ENCODE measurements at regions not wholly inside any gene's neighbourhood (a gene's known extent, or its start where the extent isn't known, plus 50 kb on each side); places are given as distances from the start of the nearest gene placed in this dataset.
"Not testable (repeated sequence)": the region's sequence is repeated elsewhere in the genome, so short reads cannot be mapped to it uniquely, and the experiment has no call there.

DNA sequence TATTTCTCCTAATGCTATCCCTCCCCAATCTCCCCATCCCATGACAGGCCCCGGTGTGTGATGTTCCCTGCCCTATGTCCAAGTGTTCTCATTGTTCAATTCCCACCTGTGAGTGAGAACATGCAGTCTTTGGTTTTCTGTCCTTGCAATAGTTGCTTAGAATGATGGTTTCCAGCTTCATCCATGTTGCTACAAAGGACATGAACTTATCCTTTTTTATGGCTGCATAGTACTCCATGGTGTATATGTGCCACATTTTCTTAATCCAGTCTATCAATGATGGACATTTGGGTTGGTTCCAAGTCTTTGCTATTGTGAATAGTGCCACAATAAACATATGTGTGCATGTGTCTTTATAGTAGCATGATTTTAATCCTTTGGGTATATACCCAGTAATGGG lies 51.3 kb upstream of the RIOK2 start:
- DNase-seq = not testable (repeated sequence)

- DNase-seq = no peak
Measured at GRCh38 chr5:97242341-97242740, 59.3 kb upstream of the RIOK2 start.

GRCh38 chr5:97243353-97243752 lies 60.3 kb upstream of the RIOK2 start:
- DNase-seq = no peak

DNA sequence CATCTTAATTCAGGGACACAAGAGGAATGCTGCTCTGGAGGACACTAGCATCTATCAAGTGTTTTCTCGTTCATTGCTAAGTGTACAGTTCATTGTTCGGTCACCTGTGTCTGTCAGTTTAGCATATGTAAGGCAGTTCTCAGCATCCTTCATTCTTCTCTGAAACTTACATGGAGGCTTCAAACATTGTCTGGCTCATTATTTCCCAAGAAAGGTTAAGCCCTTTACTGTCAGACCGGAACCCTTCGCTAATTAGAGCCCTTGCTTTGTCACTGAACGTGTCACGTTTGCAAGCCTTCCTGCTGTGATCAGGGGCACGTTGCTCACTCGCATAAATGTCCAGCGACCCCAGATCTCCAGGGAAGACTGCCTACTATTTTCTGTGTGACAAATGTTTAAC lies 62.3 kb upstream of the RIOK2 start:
- no peak for DNase-seq

DNA sequence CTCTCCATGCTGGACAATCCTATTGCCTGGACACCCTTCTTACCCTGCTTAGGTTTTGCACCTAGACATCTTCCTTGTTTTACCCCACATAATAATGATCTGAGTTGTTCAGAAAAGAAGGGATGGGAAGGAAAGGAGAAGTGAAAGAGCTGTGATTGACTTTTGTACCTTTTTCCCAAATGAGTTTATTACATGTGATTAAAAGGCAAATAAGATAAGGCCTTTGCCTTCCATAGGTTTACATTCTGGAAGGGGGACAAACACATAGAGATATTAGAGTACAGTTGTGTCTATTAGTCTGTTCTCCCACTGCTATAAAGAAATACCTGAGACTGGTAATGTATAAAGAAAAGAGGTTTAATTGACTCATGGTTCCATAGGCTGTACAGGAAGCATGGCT lies 67.1 kb upstream of the RIOK2 start:
- DNase-seq = no peak

GRCh38 chr5:97266076-97266475 lies 83.0 kb upstream of the RIOK2 start:
- DNase-seq = no peak

DNA sequence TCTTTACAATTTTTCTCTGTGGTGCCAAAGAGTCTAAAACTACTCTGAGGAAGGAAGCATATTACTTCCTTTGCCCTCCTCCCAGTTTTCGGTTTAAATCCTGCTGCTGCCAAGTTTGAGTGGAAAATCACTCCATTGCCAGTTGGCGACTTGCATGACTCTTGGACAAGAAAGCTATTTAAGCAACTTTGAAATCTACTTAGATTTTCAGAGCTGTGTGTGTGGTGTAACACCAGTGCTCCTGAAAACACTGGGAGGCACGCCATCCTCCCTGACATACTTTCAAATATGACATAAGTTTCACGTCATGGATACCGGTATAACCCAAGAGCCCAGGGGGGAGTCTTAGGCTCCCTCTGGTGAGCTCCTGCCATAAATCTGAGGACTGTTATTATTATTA lies 83.5 kb upstream of the RIOK2 start:
- no peak for DNase-seq

GRCh38 chr5:97267767-97268166 lies 84.7 kb upstream of the RIOK2 start:
- no peak for DNase-seq

- DNase-seq = no peak
Measured at GRCh38 chr5:97276474-97277120, 93.5 kb upstream of the RIOK2 start.

GRCh38 chr5:97281257-97281656 lies 98.2 kb upstream of the RIOK2 start:
- no peak for DNase-seq

GRCh38 chr5:97297063-97297703 lies 114.1 kb upstream of the RIOK2 start:
- no peak for DNase-seq

- no peak for DNase-seq
Measured at GRCh38 chr5:97297704-97298091, 114.7 kb upstream of the RIOK2 start.

- not testable (repeated sequence) for DNase-seq
Measured at GRCh38 chr5:97301181-97301580, 118.1 kb upstream of the RIOK2 start.

DNA sequence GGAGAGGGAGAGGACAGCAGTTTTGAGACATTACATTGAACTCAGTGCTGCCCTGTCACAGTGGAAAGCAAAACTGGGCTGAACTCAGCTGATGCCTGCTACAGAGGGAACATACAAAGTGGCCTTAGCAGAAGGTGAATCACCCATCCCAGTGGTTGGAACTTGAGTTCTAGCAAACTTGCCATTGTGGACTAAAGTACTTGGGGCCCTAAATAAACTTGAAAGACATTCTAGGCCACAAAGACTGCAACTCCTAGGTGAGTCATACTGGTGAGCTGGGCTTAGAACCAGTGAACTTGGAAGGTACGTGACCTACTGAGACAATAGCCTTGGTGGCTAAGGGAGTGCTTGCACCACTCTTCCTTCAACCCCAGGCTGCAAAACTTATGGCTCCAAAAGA lies 155.7 kb upstream of the RIOK2 start:
- DNase-seq = no peak

DNA sequence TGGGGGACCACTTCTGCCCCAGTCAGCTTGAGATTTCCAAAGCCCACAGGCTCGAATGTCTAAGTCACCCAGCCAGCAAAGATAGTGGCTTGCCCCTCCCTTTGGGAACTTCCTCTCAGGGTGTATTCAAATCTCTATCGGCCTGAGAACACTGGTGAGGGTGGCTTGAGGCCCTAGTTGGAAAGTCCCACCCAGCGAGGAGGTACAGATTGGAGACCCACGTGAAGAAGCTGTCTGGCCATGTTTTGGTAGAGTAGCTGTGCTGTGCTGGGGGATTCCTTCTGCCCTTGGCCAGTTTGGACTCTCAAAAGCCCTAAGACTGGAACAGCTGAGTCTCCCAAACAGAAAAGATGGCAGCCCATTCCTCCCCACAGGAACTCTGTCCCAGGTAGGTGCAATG lies 172.7 kb upstream of the RIOK2 start:
- no peak for DNase-seq

DNA sequence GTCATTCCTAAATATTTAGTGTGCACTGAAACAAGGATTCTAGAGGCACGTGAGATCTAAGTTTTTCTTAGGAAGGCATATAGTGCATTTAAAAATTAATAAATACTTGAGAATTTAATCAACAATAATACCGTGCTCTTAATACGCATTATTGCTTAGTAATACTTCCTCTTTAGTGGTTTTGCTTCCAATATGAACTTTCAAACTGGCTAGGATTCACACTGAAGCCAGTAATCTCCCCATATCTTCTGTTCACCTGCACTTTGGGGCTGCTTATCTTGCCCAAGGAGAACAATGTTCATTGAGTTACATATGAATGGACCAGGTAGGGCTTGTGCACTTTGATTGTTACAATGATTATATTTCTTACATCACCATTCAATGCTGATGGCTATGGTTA lies 180.5 kb upstream of the RIOK2 start:
- no peak for DNase-seq

DNA sequence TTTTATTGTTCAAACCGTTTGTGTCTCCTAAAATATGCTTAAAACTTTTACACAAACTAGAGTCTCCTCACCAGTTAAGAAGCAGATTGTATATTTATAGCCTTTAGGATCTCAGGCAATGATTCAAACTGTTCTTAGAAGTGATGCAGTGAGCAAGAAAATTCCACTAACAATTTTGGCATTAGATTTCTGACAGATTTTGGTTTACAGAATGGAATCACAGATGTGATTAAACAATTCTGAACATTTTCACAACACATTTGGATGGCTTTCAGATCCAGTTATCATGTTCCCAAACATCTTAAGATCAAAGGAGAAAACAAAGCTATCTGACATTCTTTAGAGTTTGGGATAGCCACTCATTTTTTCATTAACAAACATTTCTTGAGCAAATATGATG lies 181.7 kb upstream of the RIOK2 start:
- DNase-seq = no peak

DNA sequence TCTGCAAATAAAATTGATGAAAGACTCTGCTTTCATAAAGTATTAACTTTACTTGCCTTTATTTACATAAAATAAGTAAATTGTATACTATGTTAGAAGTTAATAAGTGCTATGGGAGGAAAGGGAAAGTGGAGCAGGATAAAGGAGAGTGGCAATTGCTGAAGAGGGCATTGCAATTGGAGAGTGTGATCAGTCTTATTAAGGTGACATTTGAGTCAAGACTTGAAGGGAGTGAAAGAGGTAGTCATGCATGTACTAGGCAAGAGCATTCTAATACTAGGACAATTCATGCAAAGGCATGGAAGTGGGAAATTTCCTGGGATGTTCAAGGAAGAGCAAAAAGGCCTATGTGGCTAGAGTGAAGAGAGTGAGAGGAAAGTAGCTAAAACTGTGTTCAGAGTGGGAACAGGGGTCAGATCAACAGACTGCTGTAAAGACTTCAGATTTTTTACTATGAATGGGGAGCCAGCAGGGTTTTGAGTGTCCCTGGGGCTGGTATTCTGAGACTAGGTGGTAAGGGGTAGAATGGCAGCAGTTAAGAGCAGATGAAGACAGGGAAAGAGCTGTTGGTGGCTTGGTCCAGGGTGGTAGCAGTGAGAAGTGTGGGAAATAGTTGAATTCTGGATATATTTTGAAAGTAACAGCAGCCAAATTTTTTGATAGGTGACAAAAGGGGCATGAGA lies 182.3 kb upstream of the RIOK2 start:
- no peak for DNase-seq

- DNase-seq = no peak
Measured at GRCh38 chr5:97365918-97366317, 182.9 kb upstream of the RIOK2 start.

- DNase-seq = no peak
Measured at GRCh38 chr5:97375959-97376358, 192.9 kb upstream of the RIOK2 start.

DNA sequence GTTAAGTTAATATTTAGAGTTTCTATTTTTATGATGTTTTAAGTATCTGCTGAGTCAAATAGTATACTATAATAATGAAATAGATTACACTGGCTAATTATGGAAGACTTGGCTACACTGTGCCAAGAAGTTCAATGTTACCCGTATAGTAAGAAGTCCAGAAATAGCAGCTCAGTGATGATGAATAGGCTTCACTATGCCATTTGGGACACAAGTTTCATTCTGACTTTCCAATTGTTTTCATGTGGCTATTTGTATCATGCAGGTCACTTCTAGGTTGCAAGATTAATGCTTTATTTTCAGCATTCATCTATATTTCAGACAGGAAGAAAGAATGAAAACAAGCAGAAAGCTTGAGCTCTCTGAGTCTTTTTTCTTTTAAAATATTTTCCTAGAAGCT lies 194.5 kb upstream of the RIOK2 start:
- no peak for DNase-seq

- no peak for DNase-seq
Measured at GRCh38 chr5:97383996-97384395, 200.9 kb upstream of the RIOK2 start.

GRCh38 chr5:97388794-97389193 lies 205.7 kb upstream of the RIOK2 start:
- no peak for DNase-seq

GRCh38 chr5:97400537-97400936 lies 217.5 kb upstream of the RIOK2 start:
- no peak for DNase-seq

GRCh38 chr5:97405941-97406340 lies 222.9 kb upstream of the RIOK2 start:
- DNase-seq = no peak
